Neural progenitor cell (in vitro differentiated cells): ENCODE measurements at regions not wholly inside any gene's neighbourhood (a gene's known extent, or its start where the extent isn't known, plus 50 kb on each side); places are given as distances from the start of the nearest gene placed in this dataset.

Source experiments
- DNase-seq: peaks from one replicate; pipeline ENCODE4 v3.0.0-alpha.2; 2016; ENCODE audit warnings: low spot score
- H2AFZ ChIP-seq: fragments of 200-600 bp; sonication (generic); replicated peaks from 2 replicates; pipeline ENCODE4 v1.6.1; 2016; ENCODE audit warnings: antibody characterized with exemption
- H3F3A ChIP-seq: fragments of 200-600 bp; sonication (generic); 2 replicates; pipeline ENCODE4 v1.6.1; 2016; ENCODE audit warnings: antibody characterized with exemption, low read depth
- H3K27ac ChIP-seq: fragments of 200-600 bp; sonication (generic); 2 replicates; pipeline ENCODE4 v1.5.1; 2016; ENCODE audit warnings: mild to moderate bottlenecking
- H3K27me3 ChIP-seq: fragments of 200-600 bp; sonication (generic); 2 replicates; pipeline ENCODE4 v1.6.1; 2016; ENCODE audit warnings: mild to moderate bottlenecking, moderate library complexity
- H3K36me3 ChIP-seq: fragments of 200-600 bp; sonication (generic); 2 replicates; pipeline ENCODE4 v1.5.1; 2016
- H3K4me1 ChIP-seq: fragments of 200-600 bp; sonication (generic); 2 replicates; pipeline ENCODE4 v1.6.1; 2016; ENCODE audit warnings: mixed run types
- H3K4me2 ChIP-seq: fragments of 200-600 bp; sonication (generic); 2 replicates; pipeline ENCODE4 v1.6.1; 2016
- H3K4me3 ChIP-seq: fragments of 200-600 bp; sonication (generic); 2 replicates; pipeline ENCODE4 v1.5.1; 2016
- H3K79me2 ChIP-seq: fragments of 200-600 bp; sonication (generic); 2 replicates; pipeline ENCODE4 v1.6.1; 2016; ENCODE audit warnings: low read depth
- H3K9ac ChIP-seq: fragments of 200-600 bp; sonication (generic); 2 replicates; pipeline ENCODE4 v1.6.1; 2016
- H3K9me3 ChIP-seq: fragments of 200-600 bp; sonication (generic); 2 replicates; pipeline ENCODE4 v1.5.1; 2016; ENCODE audit warnings: low read depth
- H4K20me1 ChIP-seq: fragments of 200-600 bp; sonication (generic); 2 replicates; pipeline ENCODE4 v1.6.1; 2016; ENCODE audit warnings: low read depth
- H3K27ac Mint-ChIP-seq: 3 replicates; pipeline ENCODE4 v1.8.0; 2021; ENCODE audit warnings: mixed read lengths
- H3K27me3 Mint-ChIP-seq: 2 replicates; pipeline ENCODE4 v1.8.0; 2022; ENCODE audit warnings: low read depth, mild to moderate bottlenecking, inconsistent platforms, moderate library complexity, mixed read lengths; ENCODE audit not compliant: insufficient read depth
- H3K36me3 Mint-ChIP-seq: 3 replicates; pipeline ENCODE4 v1.8.0; 2021; ENCODE audit warnings: mixed read lengths
- H3K4me1 Mint-ChIP-seq: 3 replicates; pipeline ENCODE4 v1.8.0; 2021; ENCODE audit warnings: mixed read lengths
- H3K4me3 Mint-ChIP-seq: 3 replicates; pipeline ENCODE4 v1.8.0; 2021; ENCODE audit warnings: mild to moderate bottlenecking, moderate library complexity, mixed read lengths
- H3K9me3 Mint-ChIP-seq: 3 replicates; pipeline ENCODE4 v1.8.0; 2020; ENCODE audit warnings: mixed read lengths
- CTCF ChIP-seq: fragments of 200-600 bp; sonication (generic); IDR thresholded peaks from 2 replicates; pipeline ENCODE4 v1.5.1; 2017; ENCODE audit warnings: antibody characterized with exemption, mild to moderate bottlenecking
- EZH2 ChIP-seq: fragments of 200-600 bp; sonication (generic); IDR thresholded peaks from 2 replicates; pipeline ENCODE4 v1.6.1; 2017; ENCODE audit warnings: antibody characterized with exemption, mild to moderate bottlenecking, moderate library complexity
- EZH2phosphoT487 ChIP-seq: fragments of 200-600 bp; sonication (generic); IDR thresholded peaks from 2 replicates; pipeline ENCODE4 v1.6.1; 2017; ENCODE audit warnings: antibody characterized with exemption

GRCh38 chr19:28829762-28830161 is 383.2 kb downstream of the UQCRFS1 start:
- peaks cover 9% of the 10 kb centered on the region for H3K4me1 ChIP-seq
- H3K36me3 ChIP-seq = no peaks in the 10 kb centered on the region
- no peaks in the 10 kb centered on the region for H3K79me2 ChIP-seq
- H4K20me1 ChIP-seq = no peaks in the 10 kb centered on the region
- H2AFZ ChIP-seq = no peak overlapping the region
- H3K9me3 ChIP-seq = no peaks in the 10 kb centered on the region
- H3K9ac ChIP-seq = no peak overlapping the region
- no peak overlapping the region for H3K4me2 ChIP-seq
- H3K36me3 Mint-ChIP-seq = no peaks in the 10 kb centered on the region
- H3K27me3 Mint-ChIP-seq = peaks cover 6% of the 10 kb centered on the region
- H3K27ac ChIP-seq = no peak overlapping the region
- H3K9me3 Mint-ChIP-seq = peaks cover 2% of the 10 kb centered on the region
- no peaks in the 10 kb centered on the region for H3K27me3 ChIP-seq
- TF ChIP-seq CTCF (no peak), EZH2phosphoT487 (no peak), EZH2 (no peak)
- H3K4me3 Mint-ChIP-seq = no peak overlapping the region
- no peak overlapping the region for H3K4me3 ChIP-seq
- no peak overlapping the region for H3K27ac Mint-ChIP-seq
- H3K4me1 Mint-ChIP-seq = peaks cover 4% of the 10 kb centered on the region
- no peak for DNase-seq
- H3F3A ChIP-seq = no peaks in the 10 kb centered on the region

- no peak for DNase-seq
- H3K4me1 ChIP-seq = peaks cover 10% of the 10 kb centered on the region
- H2AFZ ChIP-seq = no peak overlapping the region
- H3K4me2 ChIP-seq = no peak overlapping the region
- H3K9me3 ChIP-seq = no peaks in the 10 kb centered on the region
- H3K9ac ChIP-seq = no peak overlapping the region
- peaks cover 4% of the 10 kb centered on the region for H3K4me1 Mint-ChIP-seq
- H4K20me1 ChIP-seq = no peaks in the 10 kb centered on the region
- H3K4me3 Mint-ChIP-seq = no peak overlapping the region
- no peak overlapping the region for H3K27ac ChIP-seq
- no peak overlapping the region for H3K27ac Mint-ChIP-seq
- H3F3A ChIP-seq = no peaks in the 10 kb centered on the region
- H3K36me3 ChIP-seq = no peaks in the 10 kb centered on the region
- TF ChIP-seq EZH2 (no peak), EZH2phosphoT487 (no peak), CTCF (no peak)
- no peak overlapping the region for H3K4me3 ChIP-seq
- H3K79me2 ChIP-seq = no peaks in the 10 kb centered on the region
- H3K9me3 Mint-ChIP-seq = peaks cover 2% of the 10 kb centered on the region
- no peaks in the 10 kb centered on the region for H3K36me3 Mint-ChIP-seq
- no peaks in the 10 kb centered on the region for H3K27me3 ChIP-seq
- peaks cover 6% of the 10 kb centered on the region for H3K27me3 Mint-ChIP-seq
These were observed 383.6 kb downstream of the UQCRFS1 start for GRCh38 chr19:28829359-28829758.

GRCh38 chr19:28828276-28828870 is 384.6 kb downstream of the UQCRFS1 start:
- Histone ChIP-seq H3K27ac (no peak overlapping the region), H3K4me2 (no peak overlapping the region), H4K20me1 (no peaks in the 10 kb centered on the region), H3F3A (peaks cover under 1% of the 10 kb centered on the region), H3K9me3 (no peaks in the 10 kb centered on the region), H3K4me1 (peaks cover 19% of the 10 kb centered on the region), H3K27me3 (no peaks in the 10 kb centered on the region), H3K79me2 (no peaks in the 10 kb centered on the region), H3K4me3 (no peak overlapping the region), H3K36me3 (no peaks in the 10 kb centered on the region), H2AFZ (no peak overlapping the region), H3K9ac (no peak overlapping the region)
- Mint-ChIP-seq H3K27me3 (peaks cover 9% of the 10 kb centered on the region), H3K27ac (no peak overlapping the region), H3K4me3 (no peak overlapping the region), H3K4me1 (peaks cover 14% of the 10 kb centered on the region), H3K36me3 (no peaks in the 10 kb centered on the region), H3K9me3 (peaks cover 2% of the 10 kb centered on the region)
- TF ChIP-seq CTCF (no peak), EZH2phosphoT487 (no peak), EZH2 (no peak)
- DNase-seq = no peak
